ENCODE measurements at regions not wholly inside any gene's neighbourhood (a gene's known extent, or its start where the extent isn't known, plus 50 kb on each side); places are given as distances from the start of the nearest gene placed in this dataset.

GRCh38 chr5:72618708-72619107 lies 111.5 kb upstream of the ZNF366 start:
- no peak for DNase-seq

GRCh38 chr5:72615061-72615460 lies 107.9 kb upstream of the ZNF366 start:
- DNase-seq, result no peak

- DNase-seq, result no peak
Measured at GRCh38 chr5:72613515-72613914, 106.3 kb upstream of the ZNF366 start.

GRCh38 chr5:72612810-72613209 lies 105.6 kb upstream of the ZNF366 start:
- DNase-seq, result no peak

- DNase-seq, result no peak
Measured at GRCh38 chr5:72611118-72611730, 104.0 kb upstream of the ZNF366 start.

GRCh38 chr5:72608926-72609325 lies 101.7 kb upstream of the ZNF366 start:
- no peak for DNase-seq

GRCh38 chr5:72608297-72608696 lies 101.1 kb upstream of the ZNF366 start:
- no peak for DNase-seq

GRCh38 chr5:72607381-72607780 lies 100.2 kb upstream of the ZNF366 start:
- no peak for DNase-seq

- no peak for DNase-seq
Measured at GRCh38 chr5:72606525-72606924, 99.3 kb upstream of the ZNF366 start.

- no peak for DNase-seq
Measured at GRCh38 chr5:72605632-72606031, 98.4 kb upstream of the ZNF366 start.

GRCh38 chr5:72604798-72605154 lies 97.6 kb upstream of the ZNF366 start:
- no peak for DNase-seq

- no peak for DNase-seq
Measured at GRCh38 chr5:72604111-72604797, 97.0 kb upstream of the ZNF366 start.

GRCh38 chr5:72602696-72603685 lies 95.8 kb upstream of the ZNF366 start:
- DNase-seq, result no peak

GRCh38 chr5:72601861-72602260 lies 94.7 kb upstream of the ZNF366 start:
- DNase-seq, result no peak

- DNase-seq, result no peak
Measured at GRCh38 chr5:72600391-72600981, 93.3 kb upstream of the ZNF366 start.

GRCh38 chr5:72599519-72600370 lies 92.5 kb upstream of the ZNF366 start:
- no peak for DNase-seq

GRCh38 chr5:72599065-72599433 lies 91.8 kb upstream of the ZNF366 start:
- no peak for DNase-seq

GRCh38 chr5:72598401-72599064 lies 91.3 kb upstream of the ZNF366 start:
- DNase-seq, result no peak

- DNase-seq, result no peak
Measured at GRCh38 chr5:72597456-72597948, 90.3 kb upstream of the ZNF366 start.

- no peak for DNase-seq
Measured at GRCh38 chr5:72596956-72597355, 89.7 kb upstream of the ZNF366 start.

- DNase-seq, result no peak
Measured at GRCh38 chr5:72588640-72589039, 81.4 kb upstream of the ZNF366 start.
